ENCODE measurements at regions not wholly inside any gene's neighbourhood (a gene's known extent, or its start where the extent isn't known, plus 50 kb on each side); places are given as distances from the start of the nearest gene placed in this dataset.
"Not testable (repeated sequence)": the region's sequence is repeated elsewhere in the genome, so short reads cannot be mapped to it uniquely, and the experiment has no call there.

DNA sequence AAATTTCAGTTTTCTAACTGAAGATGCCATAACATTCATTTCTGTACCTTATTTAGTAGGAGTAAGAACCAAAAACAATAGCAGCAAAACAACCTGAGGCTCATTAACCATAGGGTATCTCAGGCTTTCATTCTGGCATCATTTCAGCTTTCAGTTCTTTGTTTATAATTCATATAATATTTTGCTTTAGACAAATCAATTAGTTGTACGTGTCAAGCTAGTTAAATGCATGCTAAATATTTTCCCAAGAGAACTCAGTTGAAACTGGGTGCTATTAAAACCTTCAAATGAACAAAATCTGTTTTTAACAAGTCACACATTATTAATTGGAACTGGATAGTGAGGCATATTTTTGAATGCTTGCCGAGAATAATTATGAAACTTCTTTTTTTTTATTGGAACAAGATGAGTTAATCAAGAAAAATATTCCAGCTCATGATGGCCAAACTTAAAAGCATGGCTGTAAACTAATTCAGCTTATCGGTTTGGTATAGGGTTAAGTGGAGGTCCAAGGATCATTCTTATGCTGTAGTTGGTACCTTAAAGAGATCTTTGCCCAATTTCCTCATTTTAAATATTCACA lies 442.7 kb downstream of the BTG1 start:
- BruUV-seq (replicated peaks): no TSS peak
- Histone ChIP-seq H3K4me1 (no peaks in the 10 kb centered on the region), H3K27me3 (replicated peaks; ENCODE audit: control insufficient read depth, insufficient read depth, low read length) (no peaks in the 10 kb centered on the region), H3K36me3 (ENCODE audit: control insufficient read depth, insufficient read depth, low read length) (no peaks in the 10 kb centered on the region), H3K9me3 (no peaks in the 10 kb centered on the region), H3K4me3 (ENCODE audit: low read depth, low read length) (no peak overlapping the region)
- no peak for DNase-seq
- no peak overlapping the region for H3K4me3 Mint-ChIP-seq (ENCODE audit: unreplicated experiment)
- H3K27me3 Mint-ChIP-seq (ENCODE audit: insufficient read depth, unreplicated experiment): peaks cover 3% of the 10 kb centered on the region
- H3K27ac Mint-ChIP-seq (ENCODE audit: unreplicated experiment): no peak overlapping the region
- intact Hi-C loops (cut with micrococcal nuclease; ENCODE audit: unreplicated experiment): no loop called here
- ChIA-PET POLR2A (no interaction called here), CTCF (no interaction called here)
- no peaks in the 10 kb centered on the region for H3K4me1 Mint-ChIP-seq (ENCODE audit: low read depth, unreplicated experiment)
- TF ChIP-seq, protein P1, sequence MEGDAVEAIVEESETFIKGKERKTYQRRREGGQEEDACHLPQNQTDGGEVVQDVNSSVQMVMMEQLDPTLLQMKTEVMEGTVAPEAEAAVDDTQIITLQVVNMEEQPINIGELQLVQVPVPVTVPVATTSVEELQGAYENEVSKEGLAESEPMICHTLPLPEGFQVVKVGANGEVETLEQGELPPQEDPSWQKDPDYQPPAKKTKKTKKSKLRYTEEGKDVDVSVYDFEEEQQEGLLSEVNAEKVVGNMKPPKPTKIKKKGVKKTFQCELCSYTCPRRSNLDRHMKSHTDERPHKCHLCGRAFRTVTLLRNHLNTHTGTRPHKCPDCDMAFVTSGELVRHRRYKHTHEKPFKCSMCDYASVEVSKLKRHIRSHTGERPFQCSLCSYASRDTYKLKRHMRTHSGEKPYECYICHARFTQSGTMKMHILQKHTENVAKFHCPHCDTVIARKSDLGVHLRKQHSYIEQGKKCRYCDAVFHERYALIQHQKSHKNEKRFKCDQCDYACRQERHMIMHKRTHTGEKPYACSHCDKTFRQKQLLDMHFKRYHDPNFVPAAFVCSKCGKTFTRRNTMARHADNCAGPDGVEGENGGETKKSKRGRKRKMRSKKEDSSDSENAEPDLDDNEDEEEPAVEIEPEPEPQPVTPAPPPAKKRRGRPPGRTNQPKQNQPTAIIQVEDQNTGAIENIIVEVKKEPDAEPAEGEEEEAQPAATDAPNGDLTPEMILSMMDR (IDR thresholded peaks at IDR 0.05; ENCODE audit: insufficient read depth in 1 of 2, low read depth in 1 of 2, low read length in 1 of 2, severe bottlenecking in 1 of 2, unreplicated experiment in 1 of 2): no peak
- no peaks in the 10 kb centered on the region for H3K36me3 Mint-ChIP-seq (ENCODE audit: insufficient read depth, unreplicated experiment)
- no peaks in the 10 kb centered on the region for H3K9me3 Mint-ChIP-seq (ENCODE audit: unreplicated experiment)

DNA sequence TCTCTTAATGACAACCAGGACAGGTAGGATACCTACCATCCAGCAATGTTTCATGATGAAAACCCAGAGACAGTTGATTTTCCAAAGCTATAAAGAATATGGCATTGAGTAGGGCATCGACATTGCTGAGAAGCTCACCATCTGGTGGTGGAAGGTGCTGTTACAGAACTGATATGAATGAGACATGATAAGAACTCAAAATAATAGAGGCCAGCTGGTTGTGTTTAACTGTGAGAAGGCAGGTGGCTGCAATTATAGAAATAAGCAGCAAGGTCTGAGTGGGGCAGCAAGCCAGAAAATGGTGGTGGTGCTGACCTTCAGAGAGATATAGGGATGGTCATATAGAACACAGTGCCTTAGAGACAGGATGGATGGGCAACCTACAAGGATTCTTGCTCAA lies 449.7 kb downstream of the BTG1 start:
- Mint-ChIP-seq H3K27me3 (ENCODE audit: insufficient read depth, unreplicated experiment) (no peaks in the 10 kb centered on the region), H3K27ac (ENCODE audit: unreplicated experiment) (no peak overlapping the region), H3K4me1 (ENCODE audit: low read depth, unreplicated experiment) (no peaks in the 10 kb centered on the region), H3K4me3 (ENCODE audit: unreplicated experiment) (no peak overlapping the region), H3K36me3 (ENCODE audit: insufficient read depth, unreplicated experiment) (no peaks in the 10 kb centered on the region), H3K9me3 (ENCODE audit: unreplicated experiment) (no peaks in the 10 kb centered on the region)
- DNase-seq: no peak
- POLR2A ChIA-PET: no interaction called here
- no peaks in the 10 kb centered on the region for H3K27me3 ChIP-seq (replicated peaks; ENCODE audit: control insufficient read depth, insufficient read depth, low read length)
- TF ChIP-seq, protein P1 (IDR thresholded peaks at IDR 0.05; ENCODE audit: insufficient read depth in 1 of 2, low read depth in 1 of 2, low read length in 1 of 2, severe bottlenecking in 1 of 2, unreplicated experiment in 1 of 2): no peak
- no peaks in the 10 kb centered on the region for H3K4me1 ChIP-seq
- H3K9me3 ChIP-seq: no peaks in the 10 kb centered on the region
- H3K36me3 ChIP-seq (ENCODE audit: control insufficient read depth, insufficient read depth, low read length): no peaks in the 10 kb centered on the region
- no TSS peak for BruUV-seq (replicated peaks)
- H3K4me3 ChIP-seq (ENCODE audit: low read depth, low read length): no peak overlapping the region
- intact Hi-C loops (cut with micrococcal nuclease; ENCODE audit: unreplicated experiment): loop anchor here (1.0 kb wide), 1 partner anchor 314 kb away; no protein-coding TSS in a partner anchor
- CTCF ChIA-PET: no interaction called here

DNA sequence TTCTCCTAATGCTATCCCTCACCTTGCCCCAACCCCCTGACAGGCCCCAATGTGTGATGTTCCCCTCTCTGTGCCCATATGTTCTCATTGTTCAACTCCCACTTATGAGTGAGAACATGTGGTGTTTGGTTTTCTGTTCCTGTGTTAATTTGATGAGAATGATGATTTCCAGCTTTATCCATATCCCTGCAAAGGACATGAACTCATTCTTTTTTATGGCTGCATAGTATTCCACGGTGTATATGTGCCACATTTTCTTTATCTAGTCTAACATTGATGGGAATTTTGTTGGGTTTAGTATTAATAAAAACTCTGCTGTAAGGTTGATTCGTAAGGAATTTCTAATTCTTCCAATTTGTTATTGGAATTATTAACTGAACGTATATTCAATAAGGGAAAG lies 450.2 kb downstream of the BTG1 start:
- POLR2A ChIA-PET; H3K27ac Mint-ChIP-seq (ENCODE audit: unreplicated experiment); H3K9me3 ChIP-seq; H3K36me3 Mint-ChIP-seq (ENCODE audit: insufficient read depth, unreplicated experiment); CTCF ChIA-PET; H3K4me1 ChIP-seq; H3K9me3 Mint-ChIP-seq (ENCODE audit: unreplicated experiment); H3K4me1 Mint-ChIP-seq (ENCODE audit: low read depth, unreplicated experiment); H3K4me3 ChIP-seq (ENCODE audit: low read depth, low read length); DNase-seq; H3K27me3 ChIP-seq (replicated peaks; ENCODE audit: control insufficient read depth, insufficient read depth, low read length); intact Hi-C loops (cut with micrococcal nuclease; ENCODE audit: unreplicated experiment); H3K27me3 Mint-ChIP-seq (ENCODE audit: insufficient read depth, unreplicated experiment); H3K4me3 Mint-ChIP-seq (ENCODE audit: unreplicated experiment); BruUV-seq (replicated peaks); H3K36me3 ChIP-seq (ENCODE audit: control insufficient read depth, insufficient read depth, low read length): not testable (repeated sequence)

DNA sequence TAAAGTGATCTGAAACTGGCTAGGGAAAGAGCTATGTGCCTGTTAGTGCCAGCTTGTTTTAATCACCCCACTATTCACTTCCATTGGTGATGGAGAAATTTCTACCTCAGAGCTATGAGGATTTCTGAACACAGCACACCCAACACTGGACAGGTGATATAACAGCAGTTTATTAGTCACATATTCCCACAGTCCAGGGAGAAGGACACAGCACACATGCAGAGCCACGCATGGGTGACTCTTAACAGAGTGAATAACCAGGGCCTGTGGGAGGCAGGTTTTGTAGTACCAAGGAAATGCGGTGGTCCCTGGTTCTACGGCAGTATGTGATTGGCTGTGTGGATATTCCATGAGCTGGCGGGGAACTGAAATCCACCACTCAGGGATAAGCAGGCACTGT lies 455.1 kb downstream of the BTG1 start:
- no peaks in the 10 kb centered on the region for H3K9me3 ChIP-seq
- Mint-ChIP-seq H3K27ac (ENCODE audit: unreplicated experiment) (no peak overlapping the region), H3K27me3 (ENCODE audit: insufficient read depth, unreplicated experiment) (no peaks in the 10 kb centered on the region), H3K9me3 (ENCODE audit: unreplicated experiment) (no peaks in the 10 kb centered on the region), H3K4me1 (ENCODE audit: low read depth, unreplicated experiment) (no peaks in the 10 kb centered on the region), H3K36me3 (ENCODE audit: insufficient read depth, unreplicated experiment) (no peaks in the 10 kb centered on the region), H3K4me3 (ENCODE audit: unreplicated experiment) (no peak overlapping the region)
- CTCF ChIA-PET: no interaction called here
- no peak for DNase-seq
- no TSS peak for BruUV-seq (replicated peaks)
- intact Hi-C loops (cut with micrococcal nuclease; ENCODE audit: unreplicated experiment): no loop called here
- no peaks in the 10 kb centered on the region for H3K4me1 ChIP-seq
- H3K36me3 ChIP-seq (ENCODE audit: control insufficient read depth, insufficient read depth, low read length): no peaks in the 10 kb centered on the region
- H3K27me3 ChIP-seq (replicated peaks; ENCODE audit: control insufficient read depth, insufficient read depth, low read length): no peaks in the 10 kb centered on the region
- TF ChIP-seq, protein P1 (IDR thresholded peaks at IDR 0.05; ENCODE audit: insufficient read depth in 1 of 2, low read depth in 1 of 2, low read length in 1 of 2, severe bottlenecking in 1 of 2, unreplicated experiment in 1 of 2): no peak
- POLR2A ChIA-PET: no interaction called here
- H3K4me3 ChIP-seq (ENCODE audit: low read depth, low read length): no peak overlapping the region
